ENCODE measurements at regions not wholly inside any gene's neighbourhood (a gene's known extent, or its start where the extent isn't known, plus 50 kb on each side); places are given as distances from the start of the nearest gene placed in this dataset.

GRCh38 chr11:98871690-98872089, 149.1 kb upstream of the CNTN5 start:
- TF ChIP-seq, protein P1, sequence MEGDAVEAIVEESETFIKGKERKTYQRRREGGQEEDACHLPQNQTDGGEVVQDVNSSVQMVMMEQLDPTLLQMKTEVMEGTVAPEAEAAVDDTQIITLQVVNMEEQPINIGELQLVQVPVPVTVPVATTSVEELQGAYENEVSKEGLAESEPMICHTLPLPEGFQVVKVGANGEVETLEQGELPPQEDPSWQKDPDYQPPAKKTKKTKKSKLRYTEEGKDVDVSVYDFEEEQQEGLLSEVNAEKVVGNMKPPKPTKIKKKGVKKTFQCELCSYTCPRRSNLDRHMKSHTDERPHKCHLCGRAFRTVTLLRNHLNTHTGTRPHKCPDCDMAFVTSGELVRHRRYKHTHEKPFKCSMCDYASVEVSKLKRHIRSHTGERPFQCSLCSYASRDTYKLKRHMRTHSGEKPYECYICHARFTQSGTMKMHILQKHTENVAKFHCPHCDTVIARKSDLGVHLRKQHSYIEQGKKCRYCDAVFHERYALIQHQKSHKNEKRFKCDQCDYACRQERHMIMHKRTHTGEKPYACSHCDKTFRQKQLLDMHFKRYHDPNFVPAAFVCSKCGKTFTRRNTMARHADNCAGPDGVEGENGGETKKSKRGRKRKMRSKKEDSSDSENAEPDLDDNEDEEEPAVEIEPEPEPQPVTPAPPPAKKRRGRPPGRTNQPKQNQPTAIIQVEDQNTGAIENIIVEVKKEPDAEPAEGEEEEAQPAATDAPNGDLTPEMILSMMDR (optimal IDR thresholded peaks at IDR 0.05 in 1 of 3, IDR thresholded peaks at IDR 0.05 in 1 of 3, conservative IDR thresholded peaks at IDR 0.05 in 1 of 3; ENCODE audit: extremely low read depth in 1 of 3, insufficient read depth in 2 of 3, low read length in 3 of 3) = no peak
- no peak for TF ChIP-seq EZH2 (IDR thresholded peaks at IDR 0.05; ENCODE audit: low read length)
